GM18868 (cell line): ENCODE measurements at regions not wholly inside any gene's neighbourhood (a gene's known extent, or its start where the extent isn't known, plus 50 kb on each side); places are given as distances from the start of the nearest gene placed in this dataset.

Experiments used
- ATAC-seq: cut with Tn5 transposase; IDR thresholded peaks from one replicate; pipeline ENCODE4 v1.9.1; 2021; ENCODE audit warnings: mild to moderate bottlenecking, moderate library complexity; ENCODE audit not compliant: unreplicated experiment

DNA sequence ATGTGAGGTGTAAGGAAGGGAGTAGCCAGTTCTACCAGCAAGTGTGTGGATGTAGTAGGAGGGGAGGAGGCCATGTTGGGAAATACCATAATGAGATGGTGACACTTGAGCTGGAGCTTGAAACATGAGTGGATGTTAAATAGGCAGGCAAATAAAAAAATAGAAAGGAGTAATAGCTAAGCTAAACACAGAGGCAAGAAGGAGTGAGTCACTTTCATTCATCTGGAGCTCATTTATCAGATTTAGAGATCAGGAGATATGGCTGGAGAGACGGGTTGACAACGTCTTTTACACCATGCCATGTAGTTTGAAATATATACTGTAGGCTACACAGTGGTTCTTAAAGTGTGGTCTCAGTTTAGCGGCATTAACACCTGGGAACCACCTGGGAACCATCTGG, 390.5 kb downstream of the DIPK2A start:
- no peak for ATAC-seq

DNA sequence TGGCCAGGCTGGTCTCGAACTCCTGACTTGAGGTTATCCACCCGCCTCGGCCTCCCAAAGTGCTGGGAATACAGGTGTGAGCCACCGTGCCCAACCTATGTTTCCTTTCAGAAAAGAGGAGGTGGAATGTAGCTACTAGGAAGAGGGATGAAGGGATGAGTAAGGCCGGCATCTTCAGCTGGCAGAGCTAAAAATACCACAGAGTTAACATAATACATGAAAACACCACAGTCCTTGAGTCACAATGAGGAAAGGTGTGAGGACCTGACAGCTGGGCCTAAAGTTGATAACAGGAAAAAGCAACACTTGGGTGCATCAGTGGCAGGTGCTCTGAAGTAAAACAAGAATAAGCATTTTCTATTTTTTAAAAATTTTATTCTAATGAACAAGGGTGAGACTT, 392.2 kb downstream of the DIPK2A start:
- ATAC-seq: no peak

DNA sequence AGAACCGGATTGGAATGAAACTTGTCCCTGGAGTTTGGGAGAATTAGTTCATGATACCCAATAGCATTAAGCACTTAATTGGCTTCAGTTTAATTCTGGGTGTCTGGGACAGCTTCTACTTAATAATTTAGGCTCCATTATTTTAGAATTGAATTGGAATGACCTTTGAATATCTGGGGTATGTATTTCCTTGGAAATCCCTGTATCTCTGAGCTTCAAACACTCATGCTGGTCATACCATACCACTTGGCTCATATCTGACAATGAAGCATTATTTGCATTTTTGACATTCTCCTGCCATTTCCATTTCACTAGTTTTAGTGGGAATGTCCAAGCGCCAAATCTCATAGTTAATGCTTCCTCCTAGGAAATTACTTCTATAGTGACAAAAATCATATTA, 393.1 kb downstream of the DIPK2A start:
- ATAC-seq: no peak

DNA sequence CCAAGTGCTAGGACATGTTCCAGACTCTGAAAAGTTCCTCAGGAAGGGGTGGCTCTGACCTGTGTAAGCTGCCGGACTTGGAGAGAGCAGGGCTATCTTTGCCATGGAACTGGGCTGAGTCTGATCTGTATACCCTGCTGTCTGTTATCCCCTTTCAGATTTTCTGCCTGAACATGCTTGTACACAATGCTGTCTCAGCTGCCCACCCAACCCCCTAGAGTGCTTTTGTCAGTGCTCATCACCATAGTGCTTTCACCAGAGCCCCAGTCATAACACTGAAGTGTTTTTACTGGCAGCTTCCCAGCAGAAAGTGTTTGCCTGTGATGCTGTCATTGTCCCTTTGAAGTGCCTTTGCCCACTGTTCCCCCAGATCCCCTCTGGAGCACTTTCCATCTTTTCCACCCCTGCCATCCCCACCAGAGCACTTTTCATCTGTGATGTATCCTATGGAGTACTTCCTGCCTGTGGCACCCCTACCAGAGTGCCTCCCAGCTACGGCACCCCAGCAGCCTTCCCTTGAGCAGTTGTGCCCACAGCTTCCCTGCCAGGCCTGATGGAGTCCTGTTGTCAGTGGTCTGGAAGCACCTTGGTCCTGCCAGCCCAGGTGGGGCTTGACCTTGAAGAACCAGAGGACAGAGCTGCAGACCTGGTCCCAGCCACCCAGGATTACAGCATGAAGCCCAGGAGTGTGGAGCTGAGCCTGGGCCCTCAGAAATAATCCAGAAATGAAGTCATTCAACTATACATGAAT, 397.7 kb downstream of the DIPK2A start:
- ATAC-seq: no peak

DNA sequence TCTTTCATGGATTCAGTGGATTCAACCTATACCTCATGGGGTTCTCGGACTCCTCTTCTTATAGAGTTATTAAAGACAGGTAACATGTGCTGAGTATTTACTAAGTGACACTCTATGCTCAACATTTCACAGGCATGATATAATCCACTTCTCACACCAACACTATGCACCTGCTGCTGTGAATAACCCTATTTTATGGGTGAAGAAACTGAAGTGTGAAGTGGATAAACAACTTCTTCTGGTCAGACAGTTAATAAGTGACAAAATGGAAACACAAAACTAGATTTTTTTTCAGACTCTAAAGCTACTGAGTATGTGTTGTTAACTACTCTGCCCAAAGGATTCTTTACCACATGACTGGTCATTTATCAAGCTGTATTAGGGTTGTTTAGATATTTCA, 403.5 kb downstream of the DIPK2A start:
- no peak for ATAC-seq

DNA sequence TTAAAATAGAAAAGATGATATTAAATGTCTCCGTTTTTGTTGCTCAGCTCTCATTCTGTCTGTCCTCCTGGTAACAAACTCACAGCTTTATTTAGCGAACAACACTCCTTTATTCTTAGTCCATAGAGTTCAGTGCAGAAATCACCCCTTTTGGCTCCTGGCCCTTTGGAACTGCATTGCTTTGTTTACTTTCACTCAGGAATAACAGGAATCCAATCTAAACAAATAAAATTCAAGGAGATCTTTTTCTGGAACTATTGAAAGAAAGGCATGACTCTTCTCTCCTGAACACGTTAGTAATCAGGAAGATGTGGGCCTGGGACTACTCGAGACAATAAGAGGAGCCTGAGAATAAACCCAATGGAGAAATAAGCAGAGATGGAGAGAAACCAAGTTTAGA, 409.2 kb downstream of the DIPK2A start:
- ATAC-seq: no peak

DNA sequence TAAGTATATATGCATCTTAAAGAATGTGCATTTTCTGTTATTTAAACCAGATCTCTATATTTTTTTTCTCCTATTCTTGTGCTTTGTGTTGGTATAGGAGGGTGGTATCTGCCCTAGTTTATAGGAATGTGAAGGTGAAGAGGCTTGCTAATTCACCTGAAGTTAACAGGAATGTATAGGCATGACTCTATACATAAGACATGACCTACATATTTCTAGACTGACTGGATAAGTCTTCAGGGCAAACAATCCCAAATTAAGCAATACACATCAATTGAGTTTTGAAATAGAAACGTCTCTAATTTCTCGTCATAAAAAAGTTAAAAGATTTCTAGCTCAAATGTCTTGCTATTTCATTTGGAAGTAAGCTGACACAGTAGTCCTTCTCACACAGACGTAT, 410.0 kb downstream of the DIPK2A start:
- no peak for ATAC-seq

DNA sequence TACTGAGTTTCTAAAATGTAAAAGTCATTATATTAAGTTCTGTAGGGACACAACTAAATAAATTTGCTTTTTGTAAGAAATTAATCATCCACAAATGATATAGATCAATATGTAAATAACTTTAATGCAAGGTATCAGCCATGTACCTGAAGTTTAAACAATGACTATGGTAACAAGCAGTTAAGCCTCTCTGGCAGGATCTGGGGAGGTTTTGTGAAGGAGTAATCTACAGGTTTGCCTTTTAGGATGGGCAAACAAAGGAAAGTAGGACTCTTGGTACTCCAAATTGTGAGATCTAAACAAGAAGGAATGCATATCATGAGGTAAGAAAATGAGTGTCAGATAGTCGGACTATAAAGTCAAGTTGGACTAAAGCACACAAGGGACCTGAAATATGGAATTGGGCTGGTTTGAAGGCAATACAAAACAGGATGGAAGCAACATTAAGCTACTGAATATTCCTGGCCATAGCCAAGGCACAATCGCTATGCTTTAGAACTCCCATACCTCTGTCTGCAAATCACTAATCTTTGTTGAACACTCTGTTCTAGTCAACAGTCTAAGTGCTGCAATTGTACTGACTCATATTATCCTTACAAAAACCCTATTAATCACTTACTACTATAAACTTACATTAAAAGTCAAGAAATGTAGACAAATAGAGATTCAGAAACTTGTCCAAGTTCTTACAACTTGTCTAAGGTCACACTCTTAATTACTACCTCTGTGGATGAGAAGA, 412.8 kb downstream of the DIPK2A start:
- ATAC-seq: no peak

DNA sequence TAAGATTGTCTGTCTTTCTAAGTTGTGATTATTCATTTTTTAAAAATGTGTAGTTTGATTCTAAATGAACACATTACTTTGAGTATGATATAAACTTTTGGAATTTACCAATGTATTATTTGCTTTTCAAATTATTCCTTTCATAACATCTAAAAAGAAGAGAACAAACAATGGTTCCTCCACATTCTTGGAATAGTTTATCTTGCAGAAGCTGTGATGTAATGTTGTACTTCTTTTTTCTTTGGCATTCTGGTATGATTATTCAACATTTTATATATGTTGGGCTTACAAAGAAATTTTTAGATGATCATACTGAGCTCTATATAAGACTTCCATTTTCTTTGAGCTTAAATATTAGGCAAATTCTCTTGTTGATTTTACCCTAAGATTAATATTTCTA, 419.2 kb downstream of the DIPK2A start:
- no peak for ATAC-seq

DNA sequence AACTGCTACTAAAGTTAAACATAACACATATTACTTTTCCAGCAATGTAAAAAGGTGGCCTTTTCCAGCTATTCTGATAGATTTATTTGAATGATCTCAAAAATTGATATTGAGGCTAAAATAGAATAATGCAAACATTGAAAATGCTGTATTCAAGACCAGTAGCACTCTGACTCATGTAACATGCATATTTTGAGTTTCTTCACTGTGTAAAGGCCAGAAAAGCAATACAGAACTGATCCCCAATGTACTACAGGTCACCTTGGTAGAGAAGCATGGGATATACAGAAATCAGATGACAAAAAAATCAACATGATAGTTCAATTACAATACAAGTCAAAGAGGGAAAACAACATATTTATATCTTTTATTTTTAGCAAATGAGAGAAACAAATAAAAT, 419.6 kb downstream of the DIPK2A start:
- ATAC-seq: peak; percentile 27

DNA sequence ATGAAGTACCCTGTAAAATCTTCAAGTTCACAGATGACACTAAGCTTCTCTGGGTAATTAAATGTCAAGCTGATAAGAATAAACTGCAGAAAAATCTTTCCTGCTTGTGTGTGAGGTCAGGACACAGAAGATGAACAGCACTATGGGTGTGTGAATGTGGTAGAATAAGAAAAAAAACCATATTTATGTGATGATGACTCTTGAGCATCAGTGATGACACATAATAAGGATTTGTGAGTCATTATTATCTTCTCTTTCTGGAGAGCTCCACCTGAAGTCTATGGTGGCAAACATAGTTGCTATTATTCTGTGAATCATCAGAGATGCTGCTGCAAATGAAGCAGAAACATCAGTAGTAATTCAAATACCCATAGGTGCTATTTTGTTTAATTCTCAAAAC, 422.4 kb downstream of the DIPK2A start:
- ATAC-seq: peak; percentile 53

DNA sequence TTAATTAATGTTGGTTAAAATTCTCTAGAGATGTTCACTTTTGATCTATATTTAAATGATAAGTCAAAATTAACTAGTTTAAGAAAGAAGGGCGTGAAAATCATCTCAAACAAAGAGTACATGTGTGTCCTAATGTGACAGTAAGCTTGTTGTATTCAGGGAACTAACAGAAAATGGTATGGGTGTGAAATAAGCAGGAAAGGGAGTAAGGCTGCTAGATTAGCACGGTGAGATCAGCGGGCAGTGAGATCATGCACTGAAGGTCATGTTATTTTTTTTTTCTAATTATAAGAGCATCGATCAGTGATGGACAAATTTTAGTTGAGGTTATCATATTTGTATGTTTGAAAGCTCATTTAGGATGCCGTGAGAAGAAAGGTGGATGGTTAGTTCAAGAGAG, 430.8 kb downstream of the DIPK2A start:
- no peak for ATAC-seq

DNA sequence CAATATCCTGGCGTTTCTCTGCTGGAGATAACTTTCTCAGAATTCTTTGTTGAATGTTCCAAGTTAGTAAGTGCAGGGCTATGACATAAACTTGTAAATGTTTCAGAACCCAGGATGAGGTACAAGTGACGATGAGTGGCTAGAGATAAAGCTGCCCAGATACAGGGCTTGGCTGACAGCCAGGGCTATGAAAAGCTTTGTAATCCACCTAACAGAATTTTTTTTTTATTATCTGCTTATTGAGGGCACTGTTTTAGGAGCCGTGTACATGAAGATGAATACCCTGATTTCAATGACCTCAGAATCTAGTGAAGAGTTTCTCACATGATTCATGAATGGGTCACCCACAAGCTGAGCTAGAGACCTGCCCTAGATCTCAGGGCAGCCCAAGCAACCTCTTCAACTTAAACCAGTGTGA, 431.4 kb downstream of the DIPK2A start:
- no peak for ATAC-seq

DNA sequence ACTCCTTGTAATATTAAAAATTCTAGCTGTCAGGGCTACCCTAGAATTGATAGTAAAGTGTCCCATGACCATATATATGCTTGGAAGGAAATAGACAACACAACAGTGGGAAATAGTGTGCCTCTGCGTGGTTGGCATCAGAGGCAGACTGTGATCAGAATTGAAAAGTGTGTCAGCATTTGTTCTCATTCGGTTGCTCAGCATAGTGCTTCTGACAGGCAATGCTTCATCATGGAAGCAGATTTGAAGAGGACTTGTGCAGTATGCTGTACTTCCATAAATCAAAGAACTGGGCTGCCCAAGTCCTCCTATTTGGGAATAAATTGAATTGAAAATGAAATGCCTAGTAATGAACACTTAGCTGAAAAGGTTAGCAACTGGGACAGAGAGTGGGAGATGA, 435.7 kb downstream of the DIPK2A start:
- ATAC-seq: no peak

DNA sequence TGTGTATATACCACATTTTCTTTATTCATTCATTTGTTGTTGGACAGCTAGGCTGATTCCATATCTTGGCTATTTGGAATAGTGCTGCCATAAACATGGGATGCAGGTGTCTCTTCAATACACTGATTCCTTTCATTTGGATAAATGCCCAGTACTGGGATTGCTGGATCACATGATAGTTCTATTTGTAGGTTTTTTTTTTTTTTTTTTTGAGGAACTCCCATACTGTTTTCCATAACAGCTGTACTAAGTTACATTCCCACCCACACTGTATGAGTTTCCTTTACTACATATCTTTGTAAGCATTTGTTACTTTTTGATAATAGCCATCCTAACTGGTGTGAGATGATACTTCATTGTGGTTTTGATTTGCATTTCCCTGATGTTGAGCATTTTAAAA, 437.7 kb downstream of the DIPK2A start:
- ATAC-seq: no peak

DNA sequence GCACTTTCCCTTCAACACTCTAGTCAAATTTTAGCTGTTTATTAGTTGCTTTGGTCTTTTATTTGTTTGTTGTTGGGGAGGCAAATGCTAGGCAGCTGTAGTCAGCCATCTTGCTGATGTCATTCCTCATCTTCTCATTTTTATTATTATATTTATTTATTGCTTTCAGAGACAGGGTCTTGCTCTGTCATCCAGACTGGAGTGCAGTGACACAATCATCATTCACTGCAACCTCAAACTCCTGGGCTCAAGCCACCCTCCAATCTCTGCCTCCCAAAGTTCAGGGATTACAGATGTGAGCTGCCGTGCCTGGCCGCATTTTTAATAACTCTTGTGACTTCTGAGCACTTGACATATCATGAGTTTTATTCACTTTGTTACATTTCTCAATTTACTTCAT, 441.4 kb downstream of the DIPK2A start:
- ATAC-seq: no peak

DNA sequence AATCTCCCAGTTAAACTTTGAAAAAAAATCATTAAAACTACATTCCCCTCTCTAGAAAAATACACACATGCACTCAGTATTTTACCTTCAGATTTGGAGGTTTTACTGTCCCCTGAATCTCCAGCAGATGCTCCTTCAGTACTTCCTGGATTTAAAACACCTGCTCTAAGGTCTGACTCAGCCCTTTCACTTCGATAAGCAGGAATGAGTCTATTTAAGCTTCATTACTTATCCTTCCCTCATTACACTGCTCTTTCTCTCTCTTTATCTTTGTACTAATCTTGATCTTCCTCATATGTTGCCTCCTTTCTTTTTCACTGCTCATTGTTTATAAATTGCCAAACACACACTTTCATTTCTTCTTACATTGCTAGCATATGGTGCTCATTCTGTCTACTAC, 443.9 kb downstream of the DIPK2A start:
- ATAC-seq: peak; percentile 47

DNA sequence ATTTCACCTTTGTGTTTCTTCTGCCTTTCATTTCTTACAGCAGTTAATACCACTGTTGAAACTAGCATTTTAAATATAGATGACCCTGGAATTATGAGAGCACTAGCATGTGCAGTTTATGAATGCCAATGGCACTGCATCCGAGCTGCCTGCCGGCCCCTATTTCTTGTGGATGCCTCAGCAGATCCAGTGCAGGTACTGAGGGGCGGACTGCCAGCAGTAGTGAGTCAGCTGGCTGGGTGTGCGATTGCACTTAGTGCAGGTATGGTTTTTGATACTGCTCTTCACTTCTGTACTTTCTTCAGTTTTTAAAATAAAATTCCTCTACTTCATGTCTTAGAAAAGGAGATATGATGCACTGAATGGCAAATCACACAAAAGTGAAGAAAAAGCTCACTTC, 453.0 kb downstream of the DIPK2A start:
- no peak for ATAC-seq

DNA sequence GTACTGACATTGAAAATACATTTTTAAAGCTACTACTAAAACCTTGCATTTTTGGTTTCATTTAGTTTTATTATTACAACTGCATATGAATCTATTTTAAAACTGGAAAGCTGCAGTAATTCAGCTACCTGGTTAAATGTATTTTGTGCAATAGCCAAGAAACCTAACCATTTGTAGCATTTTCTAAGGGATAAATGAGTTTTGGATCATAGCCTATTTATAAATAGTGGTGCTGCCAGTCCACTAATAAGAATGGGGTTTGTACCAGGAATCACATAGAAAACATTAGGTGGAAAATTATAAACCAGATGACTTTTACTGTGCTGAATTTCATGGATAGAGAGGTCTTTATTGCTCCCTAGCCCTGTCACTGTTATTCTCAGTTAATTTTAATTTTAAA, 454.7 kb downstream of the DIPK2A start:
- ATAC-seq: no peak

DNA sequence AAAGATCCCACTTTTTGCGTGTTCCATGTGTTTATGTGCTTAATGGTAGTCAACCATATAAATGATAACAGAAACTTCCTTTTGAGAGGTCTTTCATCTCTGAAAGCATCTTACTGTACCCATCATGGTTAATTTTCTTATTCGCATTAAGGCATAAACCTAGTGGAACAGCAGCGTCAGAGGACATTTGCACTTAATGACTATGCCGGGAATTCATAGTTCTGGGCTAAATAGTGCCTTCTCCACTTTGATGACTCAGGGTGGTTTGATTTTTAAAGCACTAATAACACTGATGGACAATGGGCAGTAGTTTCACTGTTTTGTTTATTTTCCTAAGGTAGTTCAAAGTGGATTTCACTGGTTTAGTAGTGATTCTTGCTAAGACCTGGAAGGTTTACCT, 455.3 kb downstream of the DIPK2A start:
- ATAC-seq: no peak

DNA sequence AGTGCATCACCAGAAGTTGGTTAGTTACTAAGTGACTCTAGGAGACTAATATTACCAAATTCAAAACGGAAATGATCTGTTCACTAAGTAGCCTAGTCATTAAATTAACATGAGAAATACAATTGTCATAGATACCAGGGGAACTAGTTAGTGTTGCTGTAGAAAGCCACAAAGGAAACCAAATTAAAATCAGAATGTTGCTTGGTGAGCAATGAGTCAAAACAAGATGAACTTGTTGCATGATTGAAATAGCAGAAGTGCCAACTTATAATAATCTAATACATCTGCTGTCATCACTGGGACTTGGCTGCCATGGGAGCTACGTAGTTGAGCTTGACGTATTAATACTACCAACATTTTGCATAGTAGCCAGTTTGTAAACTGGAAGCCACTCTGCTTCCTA, 458.1 kb downstream of the DIPK2A start:
- peak; percentile 71 for ATAC-seq

DNA sequence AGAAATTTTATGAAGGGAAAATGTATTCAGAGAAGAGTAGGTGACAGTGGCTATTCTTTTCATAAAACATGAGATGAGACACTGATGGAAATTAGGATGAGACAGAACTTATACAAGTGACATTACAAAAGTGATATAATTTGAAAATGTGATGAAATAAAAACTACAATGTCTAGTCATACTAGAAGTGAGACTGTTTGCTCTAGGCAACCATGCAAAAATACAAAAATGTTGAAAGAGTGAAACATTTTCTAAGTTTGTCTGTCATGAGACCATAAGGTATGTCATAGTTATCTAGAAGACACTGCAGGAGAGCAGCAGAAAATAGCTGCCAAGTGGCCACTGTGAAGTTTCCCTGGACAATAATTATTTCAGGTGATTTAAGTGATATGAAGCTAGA, 459.5 kb downstream of the DIPK2A start:
- peak; percentile 64 for ATAC-seq

DNA sequence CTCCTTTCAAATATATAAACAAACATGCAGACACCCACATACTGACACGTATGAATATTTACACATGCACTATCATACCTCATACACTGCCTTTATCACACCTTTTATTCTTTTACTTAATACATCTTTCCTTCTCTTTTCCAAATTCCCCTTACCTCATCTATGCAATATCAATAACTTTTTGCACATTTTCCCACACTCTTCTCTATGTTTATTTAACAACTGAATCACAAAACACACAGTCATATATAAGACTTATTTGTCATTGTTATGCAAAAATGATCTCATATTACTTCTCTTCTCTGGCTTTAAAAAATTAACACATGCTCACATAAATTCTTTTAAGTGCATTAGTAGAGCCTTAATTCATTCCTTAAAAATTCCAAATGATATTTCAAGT, 461.4 kb downstream of the DIPK2A start:
- peak; percentile 33 for ATAC-seq
